ENCODE measurements at regions not wholly inside any gene's neighbourhood (a gene's known extent, or its start where the extent isn't known, plus 50 kb on each side); places are given as distances from the start of the nearest gene placed in this dataset.

DNA sequence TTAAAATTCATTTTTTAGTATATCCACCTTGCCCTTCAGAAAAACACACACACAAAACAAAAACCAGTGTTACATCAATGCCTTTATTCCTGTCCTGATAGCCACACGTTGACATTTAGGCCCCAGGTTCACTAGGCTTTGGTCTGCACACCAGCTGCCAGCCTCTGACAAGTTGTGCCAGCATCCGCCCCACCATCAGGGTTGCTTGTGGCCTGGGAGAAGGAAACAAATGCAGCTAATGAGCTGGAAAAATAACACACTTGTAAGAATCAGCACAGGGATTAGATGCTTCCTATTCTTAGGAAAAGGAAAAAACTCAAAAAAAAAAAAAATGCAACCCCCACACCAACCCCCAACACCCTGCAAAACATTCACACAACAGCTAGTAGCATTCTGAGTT, 404.0 kb upstream of the GRIA1 start:
- H3K27ac ChIP-seq (ENCODE audit: low read depth, low read length): no peak overlapping the region
- no peak overlapping the region for H3K9ac ChIP-seq (ENCODE audit: low read length)
- H2AFZ ChIP-seq (ENCODE audit: low read depth, low read length): no peak overlapping the region
- Mint-ChIP-seq H3K9me3 (ENCODE audit: unreplicated experiment) (no peaks in the 10 kb centered on the region), H3K4me1 (ENCODE audit: low read depth, unreplicated experiment) (peaks cover 17% of the 10 kb centered on the region), H3K4me3 (ENCODE audit: unreplicated experiment) (no peak overlapping the region), H3K27ac (ENCODE audit: unreplicated experiment) (no peak overlapping the region), H3K36me3 (ENCODE audit: low read depth, unreplicated experiment) (no peaks in the 10 kb centered on the region), H3K27me3 (ENCODE audit: low read depth, unreplicated experiment) (peaks cover 3% of the 10 kb centered on the region)
- H3K4me1 ChIP-seq (ENCODE audit: insufficient read depth, low read length): no peaks in the 10 kb centered on the region
- FAIRE-seq: no peak
- H3K79me2 ChIP-seq (ENCODE audit: insufficient read depth, low read length): no peaks in the 10 kb centered on the region
- no peak overlapping the region for H3K4me2 ChIP-seq (ENCODE audit: low read length)
- DNase-seq (ENCODE audit: low read depth): no peak
- no peaks in the 10 kb centered on the region for H3K36me3 ChIP-seq (ENCODE audit: insufficient read depth, low read length)
- H3K4me3 ChIP-seq (ENCODE audit: insufficient read depth, low read depth, low read length): no peak overlapping the region
- H4K20me1 ChIP-seq (ENCODE audit: insufficient read depth, low read length): no peaks in the 10 kb centered on the region
- no peaks in the 10 kb centered on the region for H3K27me3 ChIP-seq (ENCODE audit: insufficient read depth, low read length)
- no peaks in the 10 kb centered on the region for H3K9me3 ChIP-seq (ENCODE audit: insufficient read depth, low read depth, low read length)
- TF ChIP-seq, protein P1, sequence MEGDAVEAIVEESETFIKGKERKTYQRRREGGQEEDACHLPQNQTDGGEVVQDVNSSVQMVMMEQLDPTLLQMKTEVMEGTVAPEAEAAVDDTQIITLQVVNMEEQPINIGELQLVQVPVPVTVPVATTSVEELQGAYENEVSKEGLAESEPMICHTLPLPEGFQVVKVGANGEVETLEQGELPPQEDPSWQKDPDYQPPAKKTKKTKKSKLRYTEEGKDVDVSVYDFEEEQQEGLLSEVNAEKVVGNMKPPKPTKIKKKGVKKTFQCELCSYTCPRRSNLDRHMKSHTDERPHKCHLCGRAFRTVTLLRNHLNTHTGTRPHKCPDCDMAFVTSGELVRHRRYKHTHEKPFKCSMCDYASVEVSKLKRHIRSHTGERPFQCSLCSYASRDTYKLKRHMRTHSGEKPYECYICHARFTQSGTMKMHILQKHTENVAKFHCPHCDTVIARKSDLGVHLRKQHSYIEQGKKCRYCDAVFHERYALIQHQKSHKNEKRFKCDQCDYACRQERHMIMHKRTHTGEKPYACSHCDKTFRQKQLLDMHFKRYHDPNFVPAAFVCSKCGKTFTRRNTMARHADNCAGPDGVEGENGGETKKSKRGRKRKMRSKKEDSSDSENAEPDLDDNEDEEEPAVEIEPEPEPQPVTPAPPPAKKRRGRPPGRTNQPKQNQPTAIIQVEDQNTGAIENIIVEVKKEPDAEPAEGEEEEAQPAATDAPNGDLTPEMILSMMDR (IDR thresholded peaks at IDR 0.05; ENCODE audit: insufficient read depth, low read depth, low read length): no peak
- no peak for TF ChIP-seq EZH2 (IDR thresholded peaks at IDR 0.05; ENCODE audit: insufficient read depth, low read length)

DNA sequence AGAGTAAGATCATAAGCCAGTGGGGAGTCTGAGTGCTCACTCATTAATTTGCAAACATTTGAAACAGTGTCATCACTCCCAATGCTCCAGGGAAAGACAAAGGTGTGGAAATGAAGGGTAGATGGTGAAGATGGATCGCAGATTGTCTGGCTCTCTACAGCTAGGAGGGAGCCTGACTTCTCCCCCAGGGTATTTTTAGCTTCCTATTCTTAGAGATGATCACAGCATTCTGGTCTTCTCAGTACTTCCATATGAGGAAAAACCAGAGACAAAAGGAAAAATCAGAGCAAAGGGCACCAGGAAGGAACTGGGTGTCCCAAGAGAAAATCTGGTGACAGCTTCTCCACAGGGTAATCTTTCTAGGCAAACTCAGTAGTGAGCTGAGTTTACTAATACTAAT, 401.9 kb upstream of the GRIA1 start:
- FAIRE-seq (no peak), DNase-seq (ENCODE audit: low read depth) (no peak)
- no peak overlapping the region for H3K27ac Mint-ChIP-seq (ENCODE audit: unreplicated experiment)
- Histone ChIP-seq H3K4me2 (ENCODE audit: low read length) (no peak overlapping the region), H3K9ac (ENCODE audit: low read length) (no peak overlapping the region), H4K20me1 (ENCODE audit: insufficient read depth, low read length) (no peaks in the 10 kb centered on the region), H3K4me3 (ENCODE audit: insufficient read depth, low read depth, low read length) (no peak overlapping the region), H3K4me1 (ENCODE audit: insufficient read depth, low read length) (no peaks in the 10 kb centered on the region), H3K9me3 (ENCODE audit: insufficient read depth, low read depth, low read length) (no peaks in the 10 kb centered on the region), H3K27me3 (ENCODE audit: insufficient read depth, low read length) (no peaks in the 10 kb centered on the region), H3K27ac (ENCODE audit: low read depth, low read length) (no peak overlapping the region), H3K36me3 (ENCODE audit: insufficient read depth, low read length) (no peaks in the 10 kb centered on the region), H3K79me2 (ENCODE audit: insufficient read depth, low read length) (no peaks in the 10 kb centered on the region), H2AFZ (ENCODE audit: low read depth, low read length) (no peak overlapping the region)
- TF ChIP-seq, protein P1 (IDR thresholded peaks at IDR 0.05; ENCODE audit: insufficient read depth, low read depth, low read length): no peak
- no peak for TF ChIP-seq EZH2 (IDR thresholded peaks at IDR 0.05; ENCODE audit: insufficient read depth, low read length)
- peaks cover 17% of the 10 kb centered on the region for H3K4me1 Mint-ChIP-seq (ENCODE audit: low read depth, unreplicated experiment)
- no peaks in the 10 kb centered on the region for H3K9me3 Mint-ChIP-seq (ENCODE audit: unreplicated experiment)
- no peaks in the 10 kb centered on the region for H3K36me3 Mint-ChIP-seq (ENCODE audit: low read depth, unreplicated experiment)
- no peak overlapping the region for H3K4me3 Mint-ChIP-seq (ENCODE audit: unreplicated experiment)
- peaks cover 3% of the 10 kb centered on the region for H3K27me3 Mint-ChIP-seq (ENCODE audit: low read depth, unreplicated experiment)

DNA sequence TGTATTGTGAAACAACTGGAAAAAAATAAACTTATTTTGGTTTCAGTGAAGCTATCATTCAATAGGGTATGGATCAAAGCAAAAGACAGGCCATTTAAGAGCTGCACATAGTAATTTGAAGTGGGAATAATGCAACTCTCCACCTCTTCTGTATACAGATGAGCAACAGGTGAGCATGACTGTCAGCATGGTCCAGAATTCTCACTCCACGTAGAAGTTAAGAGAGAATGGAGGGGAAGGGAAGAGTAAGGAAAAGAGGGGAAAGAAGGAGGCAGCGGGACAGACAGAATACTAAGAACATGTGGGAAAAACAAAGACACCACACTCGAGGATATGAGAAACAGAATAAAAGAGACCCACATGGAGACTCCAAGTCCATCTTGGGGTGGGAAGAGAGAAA, 396.1 kb upstream of the GRIA1 start:
- H3K79me2 ChIP-seq (ENCODE audit: insufficient read depth, low read length): no peaks in the 10 kb centered on the region
- H3K9ac ChIP-seq (ENCODE audit: low read length): no peak overlapping the region
- H3K4me2 ChIP-seq (ENCODE audit: low read length): no peak overlapping the region
- no peak overlapping the region for H2AFZ ChIP-seq (ENCODE audit: low read depth, low read length)
- no peak for FAIRE-seq
- DNase-seq (ENCODE audit: low read depth): no peak
- H3K4me3 ChIP-seq (ENCODE audit: insufficient read depth, low read depth, low read length): no peak overlapping the region
- no peaks in the 10 kb centered on the region for H3K4me1 ChIP-seq (ENCODE audit: insufficient read depth, low read length)
- Mint-ChIP-seq H3K4me3 (ENCODE audit: unreplicated experiment) (no peak overlapping the region), H3K27ac (ENCODE audit: unreplicated experiment) (no peak overlapping the region), H3K4me1 (ENCODE audit: low read depth, unreplicated experiment) (peaks cover 6% of the 10 kb centered on the region), H3K36me3 (ENCODE audit: low read depth, unreplicated experiment) (no peaks in the 10 kb centered on the region), H3K27me3 (ENCODE audit: low read depth, unreplicated experiment) (no peaks in the 10 kb centered on the region), H3K9me3 (ENCODE audit: unreplicated experiment) (no peaks in the 10 kb centered on the region)
- H3K27ac ChIP-seq (ENCODE audit: low read depth, low read length): no peak overlapping the region
- no peaks in the 10 kb centered on the region for H3K9me3 ChIP-seq (ENCODE audit: insufficient read depth, low read depth, low read length)
- H4K20me1 ChIP-seq (ENCODE audit: insufficient read depth, low read length): no peaks in the 10 kb centered on the region
- no peak for TF ChIP-seq EZH2 (IDR thresholded peaks at IDR 0.05; ENCODE audit: insufficient read depth, low read length)
- TF ChIP-seq, protein P1 (IDR thresholded peaks at IDR 0.05; ENCODE audit: insufficient read depth, low read depth, low read length): no peak
- no peaks in the 10 kb centered on the region for H3K36me3 ChIP-seq (ENCODE audit: insufficient read depth, low read length)
- no peaks in the 10 kb centered on the region for H3K27me3 ChIP-seq (ENCODE audit: insufficient read depth, low read length)

All from astrocyte (in vitro differentiated cells and primary cell).